ENCODE measurements at regions not wholly inside any gene's neighbourhood (a gene's known extent, or its start where the extent isn't known, plus 50 kb on each side); places are given as distances from the start of the nearest gene placed in this dataset.

DNA sequence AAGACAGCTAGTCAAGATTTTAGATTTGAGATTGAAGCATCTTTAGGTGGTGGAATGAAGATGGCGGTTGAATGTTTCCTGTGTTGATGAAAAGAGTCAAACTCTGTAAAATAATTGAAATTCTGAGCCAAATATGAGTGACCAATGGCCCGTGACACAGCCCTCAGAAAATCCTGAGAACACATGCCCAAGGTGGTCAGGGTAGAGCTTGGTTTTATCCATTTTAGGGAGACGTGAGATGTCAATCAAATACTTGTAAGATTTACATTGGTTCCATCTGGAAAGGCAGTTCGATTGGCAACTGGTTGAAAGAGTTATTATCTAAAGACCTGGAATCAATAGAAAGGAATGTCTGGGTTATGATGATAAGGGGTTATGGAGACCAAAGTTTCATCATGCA lies 198.0 kb upstream of the AGAP1 start:
- Histone ChIP-seq H3K4me1 (ENCODE audit: control insufficient read depth in 1 of 2, insufficient read depth in 2 of 2, low read length in 2 of 2) (no peaks in the 10 kb centered on the region), H3K4me3 (ENCODE audit: low read depth in 1 of 2, low read length in 2 of 2) (no peak overlapping the region), H3K27ac (ENCODE audit: low read length) (no peak overlapping the region), H3K36me3 (ENCODE audit: control insufficient read depth in 1 of 2, insufficient read depth in 2 of 2, low read length in 2 of 2) (no peaks in the 10 kb centered on the region), H3K27me3 (ENCODE audit: low read depth, low read length) (no peaks in the 10 kb centered on the region), H3K9me3 (ENCODE audit: control insufficient read depth in 1 of 2, low read length in 2 of 2) (no peaks in the 10 kb centered on the region)

DNA sequence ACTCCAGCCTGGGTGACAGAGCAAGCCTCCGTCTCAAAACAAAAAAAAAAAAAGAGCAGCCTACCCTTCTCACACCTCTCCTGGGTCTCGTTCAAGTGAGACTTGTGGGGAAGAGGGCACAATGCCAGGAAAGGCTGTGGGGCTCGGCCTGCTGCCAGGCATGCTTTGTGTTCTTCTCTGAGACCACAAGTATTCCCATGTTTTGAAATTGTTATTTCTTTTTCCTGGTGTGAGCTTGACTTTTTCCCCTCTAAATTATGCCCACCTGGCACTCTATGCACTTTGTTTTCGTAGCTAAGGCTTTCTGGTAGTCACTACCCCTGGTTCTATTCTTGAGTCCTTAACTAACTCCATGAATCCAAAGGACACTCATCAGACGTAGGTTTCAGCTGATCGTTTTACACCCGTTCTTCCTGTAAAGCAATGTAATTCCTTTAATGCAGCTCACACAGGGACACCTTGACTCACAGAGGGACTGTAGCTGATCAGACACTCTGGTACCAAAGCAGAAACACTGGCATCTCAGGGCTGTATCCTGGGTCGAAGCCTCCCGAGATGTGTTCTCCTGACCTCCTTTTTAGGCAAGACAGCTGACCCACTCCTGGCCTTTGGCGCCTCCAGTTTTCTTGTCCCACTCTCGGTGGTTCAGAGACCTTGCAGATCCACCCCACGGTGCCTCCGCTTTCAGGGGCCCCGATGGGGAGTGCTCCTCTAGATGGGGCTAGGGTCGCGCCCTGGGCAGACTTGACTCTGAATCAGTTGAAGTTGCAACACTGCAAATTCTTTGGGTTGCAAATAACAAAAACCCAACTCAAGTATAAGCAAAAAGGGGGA lies 193.3 kb upstream of the AGAP1 start:
- no peak overlapping the region for H3K27ac ChIP-seq (ENCODE audit: low read length)

DNA sequence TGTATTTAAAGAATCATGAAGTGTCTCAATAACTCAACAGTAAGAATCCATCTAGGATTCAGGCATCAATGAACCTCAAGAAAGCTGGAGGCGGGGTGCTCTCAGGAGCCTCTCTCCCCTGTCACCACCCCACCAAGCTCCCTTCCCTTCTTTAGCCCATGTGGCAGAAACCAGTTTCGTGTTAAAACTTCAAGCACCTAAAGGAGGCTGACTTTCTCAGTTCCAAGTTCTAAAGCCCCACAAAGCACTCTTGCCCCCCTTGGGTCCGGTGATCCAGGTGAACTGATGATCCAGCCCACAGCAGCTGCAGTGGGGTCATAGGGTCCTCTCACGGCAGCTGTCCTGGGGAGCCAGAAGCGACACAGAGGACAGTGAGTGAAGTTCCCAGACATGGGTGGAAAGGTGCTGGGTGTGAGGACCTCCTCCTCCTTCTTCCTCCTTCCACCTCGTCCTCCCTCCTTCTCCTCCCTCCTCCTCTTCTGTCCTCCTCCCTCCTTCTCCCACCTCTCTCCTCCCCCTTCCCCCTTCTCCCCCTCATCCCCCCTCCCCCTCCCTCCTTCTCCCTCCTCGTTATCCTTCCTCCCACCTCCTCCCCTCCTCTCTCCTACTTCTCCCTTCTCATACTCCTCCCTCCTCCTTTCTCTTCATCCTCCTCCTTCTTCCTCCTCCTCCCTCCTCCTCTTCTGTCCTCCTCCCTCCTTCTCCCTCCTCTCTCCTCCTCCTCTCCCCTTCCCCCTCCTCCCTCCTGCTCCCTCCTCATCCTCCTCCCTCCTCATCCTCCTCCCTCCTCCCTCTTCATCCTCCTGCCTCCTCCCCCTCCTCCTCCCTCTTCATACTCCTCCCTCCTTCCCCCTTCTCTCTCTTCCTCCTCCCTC lies 192.4 kb upstream of the AGAP1 start:
- H3K4me3 ChIP-seq (ENCODE audit: low read depth in 1 of 2, low read length in 2 of 2), result no peak overlapping the region
- no peaks in the 10 kb centered on the region for H3K4me1 ChIP-seq (ENCODE audit: control insufficient read depth in 1 of 2, insufficient read depth in 2 of 2, low read length in 2 of 2)
- H3K9me3 ChIP-seq (ENCODE audit: control insufficient read depth in 1 of 2, low read length in 2 of 2), result no peaks in the 10 kb centered on the region
- H3K27me3 ChIP-seq (ENCODE audit: low read depth, low read length), result no peaks in the 10 kb centered on the region
- H3K27ac ChIP-seq (ENCODE audit: low read length), result no peak overlapping the region
- H3K36me3 ChIP-seq (ENCODE audit: control insufficient read depth in 1 of 2, insufficient read depth in 2 of 2, low read length in 2 of 2), result no peaks in the 10 kb centered on the region

More for the DNA sequence above, 193.3 kb upstream of the AGAP1 start:
- H3K9me3 ChIP-seq (ENCODE audit: control insufficient read depth in 1 of 2, low read length in 2 of 2), result no peaks in the 10 kb centered on the region
- H3K27me3 ChIP-seq (ENCODE audit: low read depth, low read length), result no peaks in the 10 kb centered on the region
- H3K36me3 ChIP-seq (ENCODE audit: control insufficient read depth in 1 of 2, insufficient read depth in 2 of 2, low read length in 2 of 2), result no peaks in the 10 kb centered on the region
- H3K4me3 ChIP-seq (ENCODE audit: low read depth in 1 of 2, low read length in 2 of 2), result no peak overlapping the region
- H3K4me1 ChIP-seq (ENCODE audit: control insufficient read depth in 1 of 2, insufficient read depth in 2 of 2, low read length in 2 of 2), result no peaks in the 10 kb centered on the region

DNA sequence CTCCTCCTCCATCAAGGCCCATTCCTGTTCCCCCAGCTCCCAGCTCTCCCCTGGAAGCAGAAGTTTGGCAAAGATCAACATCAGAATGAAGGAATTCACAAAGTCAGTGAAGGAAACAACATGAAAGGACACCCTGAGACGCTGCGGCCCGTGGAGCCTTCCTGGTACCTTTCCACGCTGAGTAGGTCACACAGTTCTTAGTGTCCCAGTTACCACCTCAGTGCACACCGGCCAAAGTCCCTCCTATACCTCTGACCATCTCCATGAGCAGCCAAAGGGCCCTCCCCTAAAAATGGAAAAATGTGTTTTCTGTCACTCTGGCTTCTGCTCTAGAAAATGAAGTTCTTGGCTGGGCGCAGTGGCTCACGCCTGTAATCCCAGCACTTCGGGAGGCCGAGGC lies 191.6 kb upstream of the AGAP1 start:
- Histone ChIP-seq H3K9me3 (ENCODE audit: control insufficient read depth in 1 of 2, low read length in 2 of 2) (no peaks in the 10 kb centered on the region), H3K27ac (ENCODE audit: low read length) (no peak overlapping the region), H3K4me3 (ENCODE audit: low read depth in 1 of 2, low read length in 2 of 2) (no peak overlapping the region), H3K36me3 (ENCODE audit: control insufficient read depth in 1 of 2, insufficient read depth in 2 of 2, low read length in 2 of 2) (no peaks in the 10 kb centered on the region), H3K4me1 (ENCODE audit: control insufficient read depth in 1 of 2, insufficient read depth in 2 of 2, low read length in 2 of 2) (no peaks in the 10 kb centered on the region), H3K27me3 (ENCODE audit: low read depth, low read length) (no peaks in the 10 kb centered on the region)

DNA sequence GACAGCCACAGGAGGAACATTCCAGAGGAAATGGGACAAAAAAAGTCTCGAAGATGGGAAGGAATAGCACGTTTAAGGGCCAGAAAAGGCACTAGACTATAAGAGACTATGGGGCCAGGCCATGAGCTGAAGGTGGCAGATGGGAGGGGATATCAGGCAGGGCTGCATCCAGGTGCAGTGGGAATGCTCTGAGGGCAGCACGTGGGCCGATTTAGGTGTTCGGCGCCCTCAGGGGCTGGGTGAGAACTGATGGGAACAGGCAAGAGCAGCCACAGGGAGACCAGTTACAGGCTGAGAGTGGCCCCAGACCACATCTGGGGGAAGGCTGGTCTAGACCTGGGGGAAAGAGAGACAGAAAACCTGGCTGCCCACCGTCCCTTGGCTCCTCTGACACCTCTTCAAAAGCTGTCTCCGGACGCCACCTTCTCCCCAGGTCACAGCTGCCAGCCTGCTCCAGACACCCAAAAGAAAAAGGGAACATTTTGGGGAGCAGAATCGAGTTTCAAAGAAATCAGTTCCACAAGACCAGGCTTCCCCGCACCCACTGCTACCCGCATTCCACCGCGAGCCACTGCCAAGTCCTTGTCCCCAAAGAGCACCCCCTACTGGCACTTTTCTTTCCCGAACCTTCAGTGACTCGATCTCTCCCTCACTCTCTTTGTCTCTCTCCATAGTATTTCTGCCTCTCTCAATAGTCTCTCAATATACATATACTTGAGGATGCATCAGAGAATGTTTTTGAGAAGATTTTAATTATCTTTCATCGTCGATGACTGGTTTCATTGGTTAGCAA lies 190.1 kb upstream of the AGAP1 start:
- H3K4me1 ChIP-seq (ENCODE audit: control insufficient read depth in 1 of 2, insufficient read depth in 2 of 2, low read length in 2 of 2), result no peaks in the 10 kb centered on the region
- H3K36me3 ChIP-seq (ENCODE audit: control insufficient read depth in 1 of 2, insufficient read depth in 2 of 2, low read length in 2 of 2), result no peaks in the 10 kb centered on the region
- no peaks in the 10 kb centered on the region for H3K27me3 ChIP-seq (ENCODE audit: low read depth, low read length)
- H3K9me3 ChIP-seq (ENCODE audit: control insufficient read depth in 1 of 2, low read length in 2 of 2), result no peaks in the 10 kb centered on the region
- H3K27ac ChIP-seq (ENCODE audit: low read length), result no peak overlapping the region
- no peak overlapping the region for H3K4me3 ChIP-seq (ENCODE audit: low read depth in 1 of 2, low read length in 2 of 2)

DNA sequence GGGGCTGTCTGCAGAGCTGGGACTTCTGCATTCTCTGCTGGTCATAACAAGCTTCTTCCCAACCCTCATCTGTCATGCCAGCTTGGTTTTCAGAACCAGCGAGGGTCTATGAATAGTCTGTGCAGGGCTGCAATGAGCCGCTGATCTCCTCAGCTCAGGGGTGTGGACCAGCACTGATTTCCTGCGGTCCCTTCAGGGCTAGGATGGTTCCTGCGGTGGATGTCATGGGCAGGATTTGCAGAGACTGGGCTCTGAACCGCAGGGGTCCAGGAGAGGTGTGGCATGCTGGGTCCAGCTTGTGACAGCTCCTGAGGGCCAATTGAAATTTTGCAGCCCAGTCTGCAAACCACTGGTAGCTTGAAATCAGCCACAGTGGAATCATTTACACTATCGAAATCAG lies 188.2 kb upstream of the AGAP1 start:
- no peak overlapping the region for H3K4me3 ChIP-seq (ENCODE audit: low read depth in 1 of 2, low read length in 2 of 2)
- H3K9me3 ChIP-seq (ENCODE audit: control insufficient read depth in 1 of 2, low read length in 2 of 2), result peaks cover 0 to under 1% of the 10 kb centered on the region in 2 donors
- no peaks in the 10 kb centered on the region for H3K36me3 ChIP-seq (ENCODE audit: control insufficient read depth in 1 of 2, insufficient read depth in 2 of 2, low read length in 2 of 2)

DNA sequence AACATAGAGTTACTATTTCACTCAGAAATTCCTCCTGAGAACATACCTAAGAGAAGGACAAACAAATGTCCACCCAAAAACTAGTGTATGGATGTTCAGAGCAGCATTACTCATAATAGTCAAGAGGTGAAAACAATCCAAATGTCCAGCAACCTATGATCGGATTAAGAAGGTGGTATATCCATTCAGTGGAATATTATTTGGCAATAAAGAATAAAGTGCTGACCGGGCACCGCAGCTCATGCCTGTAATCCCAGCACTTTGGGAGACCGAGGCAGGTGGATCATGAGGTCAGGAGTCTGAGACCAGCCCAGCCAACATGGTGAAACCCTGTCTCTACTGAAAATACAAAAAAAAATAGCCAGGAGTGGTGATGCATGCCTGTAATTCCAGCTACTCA lies 182.8 kb upstream of the AGAP1 start:
- Histone ChIP-seq H3K4me1 (ENCODE audit: control insufficient read depth in 1 of 2, insufficient read depth in 2 of 2, low read length in 2 of 2) (no peaks in the 10 kb centered on the region), H3K4me3 (ENCODE audit: low read depth in 1 of 2, low read length in 2 of 2) (no peak overlapping the region), H3K36me3 (ENCODE audit: control insufficient read depth in 1 of 2, insufficient read depth in 2 of 2, low read length in 2 of 2) (no peaks in the 10 kb centered on the region), H3K27ac (ENCODE audit: low read length) (no peak overlapping the region), H3K9me3 (ENCODE audit: control insufficient read depth in 1 of 2, low read length in 2 of 2) (peaks cover 4 to 5% of the 10 kb centered on the region in 2 donors), H3K27me3 (ENCODE audit: low read depth, low read length) (no peaks in the 10 kb centered on the region)

More for the DNA sequence above, 188.2 kb upstream of the AGAP1 start:
- Histone ChIP-seq H3K27ac (ENCODE audit: low read length) (no peak overlapping the region), H3K27me3 (ENCODE audit: low read depth, low read length) (no peaks in the 10 kb centered on the region), H3K4me1 (ENCODE audit: control insufficient read depth in 1 of 2, insufficient read depth in 2 of 2, low read length in 2 of 2) (no peaks in the 10 kb centered on the region)

DNA sequence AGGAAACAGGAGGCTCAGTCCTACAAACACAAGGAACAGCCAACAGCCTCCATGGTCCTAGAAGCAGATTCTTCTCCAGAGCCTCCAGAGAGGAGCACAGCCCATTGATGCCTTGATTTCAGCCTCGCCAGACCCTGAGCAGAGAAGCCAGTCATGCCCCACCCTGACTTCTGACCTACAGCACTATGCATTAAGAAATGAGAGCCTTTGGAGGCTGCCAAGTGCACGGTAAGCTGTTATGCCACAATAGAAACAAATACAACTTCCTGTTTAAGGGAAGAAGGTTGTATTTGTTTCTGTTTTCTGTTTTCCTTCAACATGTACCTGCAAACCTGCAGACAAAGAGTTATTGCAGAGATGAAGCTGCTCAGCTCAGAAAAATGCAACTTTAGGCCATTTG lies 181.3 kb upstream of the AGAP1 start:
- no peaks in the 10 kb centered on the region for H3K4me1 ChIP-seq (ENCODE audit: control insufficient read depth in 1 of 2, insufficient read depth in 2 of 2, low read length in 2 of 2)
- no peaks in the 10 kb centered on the region for H3K36me3 ChIP-seq (ENCODE audit: control insufficient read depth in 1 of 2, insufficient read depth in 2 of 2, low read length in 2 of 2)
- no peak overlapping the region for H3K4me3 ChIP-seq (ENCODE audit: low read depth in 1 of 2, low read length in 2 of 2)
- peaks cover 4 to 5% of the 10 kb centered on the region in 2 donors for H3K9me3 ChIP-seq (ENCODE audit: control insufficient read depth in 1 of 2, low read length in 2 of 2)
- no peaks in the 10 kb centered on the region for H3K27me3 ChIP-seq (ENCODE audit: low read depth, low read length)
- no peak overlapping the region for H3K27ac ChIP-seq (ENCODE audit: low read length)

DNA sequence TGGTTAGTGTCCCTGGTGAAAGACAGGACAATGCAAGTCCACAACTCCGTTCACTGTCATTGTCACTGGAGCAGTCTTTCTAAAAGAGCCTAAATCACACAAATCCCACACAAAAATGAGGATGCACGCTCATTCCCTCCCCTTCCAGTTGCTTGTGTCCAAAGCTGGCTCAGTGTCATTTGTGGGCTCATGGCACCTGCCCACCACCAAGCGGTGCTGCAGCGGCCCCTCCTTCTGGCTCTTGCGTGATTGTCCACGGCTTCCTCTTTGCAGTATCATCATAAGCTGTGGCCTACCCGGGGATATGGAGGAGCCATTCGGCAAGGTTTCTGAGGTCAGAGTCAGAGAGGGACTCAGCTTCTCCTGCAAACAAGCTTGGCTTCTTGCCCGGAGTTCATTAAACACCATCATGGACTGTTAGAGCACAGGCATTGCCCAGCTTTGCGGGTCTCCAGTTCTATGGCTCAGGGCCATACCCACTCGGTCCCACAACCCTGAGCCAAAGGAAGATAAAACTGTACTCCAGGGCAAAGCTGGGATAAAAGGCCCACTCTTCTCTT lies 179.4 kb upstream of the AGAP1 start:
- H3K4me1 ChIP-seq (ENCODE audit: control insufficient read depth in 1 of 2, insufficient read depth in 2 of 2, low read length in 2 of 2), result no peaks in the 10 kb centered on the region
- no peak overlapping the region for H3K4me3 ChIP-seq (ENCODE audit: low read depth in 1 of 2, low read length in 2 of 2)
- H3K27me3 ChIP-seq (ENCODE audit: low read depth, low read length), result no peaks in the 10 kb centered on the region
- H3K9me3 ChIP-seq (ENCODE audit: control insufficient read depth in 1 of 2, low read length in 2 of 2), result peaks cover 4 to 5% of the 10 kb centered on the region in 2 donors
- no peaks in the 10 kb centered on the region for H3K36me3 ChIP-seq (ENCODE audit: control insufficient read depth in 1 of 2, insufficient read depth in 2 of 2, low read length in 2 of 2)
- H3K27ac ChIP-seq (ENCODE audit: low read length), result no peak overlapping the region

DNA sequence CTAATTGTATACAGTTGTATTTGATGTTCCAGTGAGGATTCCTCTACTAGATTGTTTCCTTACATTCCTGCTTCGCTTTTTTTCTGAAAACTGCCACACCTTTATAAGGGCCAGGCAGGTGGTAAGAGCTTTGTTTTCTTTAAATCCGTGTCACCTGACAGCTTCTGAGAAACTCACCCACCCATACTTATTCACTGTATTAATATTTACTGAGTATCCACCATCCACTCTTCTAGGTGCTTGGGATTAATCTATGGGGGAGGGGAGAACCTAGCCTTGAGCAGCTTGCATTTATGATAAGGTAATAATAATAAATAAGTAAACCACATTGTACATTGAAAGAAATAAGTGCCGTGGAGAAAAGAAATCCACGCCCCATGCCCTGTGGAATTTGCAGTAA lies 174.7 kb upstream of the AGAP1 start:
- H3K9me3 ChIP-seq (ENCODE audit: control insufficient read depth in 1 of 2, low read length in 2 of 2), result no peaks in the 10 kb centered on the region
- H3K27me3 ChIP-seq (ENCODE audit: low read depth, low read length), result no peaks in the 10 kb centered on the region
- H3K36me3 ChIP-seq (ENCODE audit: control insufficient read depth in 1 of 2, insufficient read depth in 2 of 2, low read length in 2 of 2), result no peaks in the 10 kb centered on the region
- no peak overlapping the region for H3K27ac ChIP-seq (ENCODE audit: low read length)
- no peaks in the 10 kb centered on the region for H3K4me1 ChIP-seq (ENCODE audit: control insufficient read depth in 1 of 2, insufficient read depth in 2 of 2, low read length in 2 of 2)
- H3K4me3 ChIP-seq (ENCODE audit: low read depth in 1 of 2, low read length in 2 of 2), result no peak overlapping the region

DNA sequence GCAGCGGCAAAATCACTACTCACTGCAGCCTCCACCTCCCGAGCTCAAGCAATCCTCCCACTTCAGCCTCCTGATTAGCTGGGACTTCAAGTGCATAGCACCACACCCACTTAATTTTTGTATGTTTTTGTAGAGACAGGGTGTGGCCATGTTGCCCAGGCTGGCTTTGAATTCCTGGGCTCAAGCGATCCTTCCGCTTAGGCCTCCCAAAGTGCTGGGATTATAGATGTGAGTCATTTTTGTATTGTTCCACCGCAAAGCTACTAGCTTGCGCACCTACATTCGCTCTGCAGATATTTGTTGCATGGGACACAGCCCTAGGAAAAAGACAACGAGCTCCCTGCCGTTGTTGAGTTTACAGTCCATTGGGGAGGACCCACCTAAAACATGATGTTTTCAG lies 173.5 kb upstream of the AGAP1 start:
- Histone ChIP-seq H3K4me3 (ENCODE audit: low read depth in 1 of 2, low read length in 2 of 2) (no peak overlapping the region), H3K36me3 (ENCODE audit: control insufficient read depth in 1 of 2, insufficient read depth in 2 of 2, low read length in 2 of 2) (no peaks in the 10 kb centered on the region), H3K9me3 (ENCODE audit: control insufficient read depth in 1 of 2, low read length in 2 of 2) (no peaks in the 10 kb centered on the region), H3K27ac (ENCODE audit: low read length) (no peak overlapping the region), H3K4me1 (ENCODE audit: control insufficient read depth in 1 of 2, insufficient read depth in 2 of 2, low read length in 2 of 2) (no peaks in the 10 kb centered on the region), H3K27me3 (ENCODE audit: low read depth, low read length) (peaks cover 7% of the 10 kb centered on the region)

Measured in muscle layer of duodenum (tissue), 2 donors.